GM12891 (cell line): ENCODE measurements at regions not wholly inside any gene's neighbourhood (a gene's known extent, or its start where the extent isn't known, plus 50 kb on each side); places are given as distances from the start of the nearest gene placed in this dataset.

Experiments used
- PAX5 ChIP-seq: IDR thresholded peaks from 2 replicates; pipeline ENCODE4 v1.6.1; 2011; ENCODE audit warnings: low read length, moderate library complexity, mild to moderate bottlenecking; ENCODE audit not compliant: insufficient read depth, severe bottlenecking
- POLR2A ChIP-seq: IDR thresholded peaks from 2 replicates; pipeline ENCODE4 v1.6.1; 2011; ENCODE audit warnings: low read depth, low read length, control low read depth
- POLR2AphosphoS5 ChIP-seq: IDR thresholded peaks from 2 replicates; pipeline ENCODE4 v1.6.1; 2011; ENCODE audit warnings: low read depth, low read length, control low read depth
- TAF1 ChIP-seq: IDR thresholded peaks from 2 replicates; pipeline ENCODE4 v1.6.1; 2011; ENCODE audit warnings: low read depth, low read length, control low read depth

DNA sequence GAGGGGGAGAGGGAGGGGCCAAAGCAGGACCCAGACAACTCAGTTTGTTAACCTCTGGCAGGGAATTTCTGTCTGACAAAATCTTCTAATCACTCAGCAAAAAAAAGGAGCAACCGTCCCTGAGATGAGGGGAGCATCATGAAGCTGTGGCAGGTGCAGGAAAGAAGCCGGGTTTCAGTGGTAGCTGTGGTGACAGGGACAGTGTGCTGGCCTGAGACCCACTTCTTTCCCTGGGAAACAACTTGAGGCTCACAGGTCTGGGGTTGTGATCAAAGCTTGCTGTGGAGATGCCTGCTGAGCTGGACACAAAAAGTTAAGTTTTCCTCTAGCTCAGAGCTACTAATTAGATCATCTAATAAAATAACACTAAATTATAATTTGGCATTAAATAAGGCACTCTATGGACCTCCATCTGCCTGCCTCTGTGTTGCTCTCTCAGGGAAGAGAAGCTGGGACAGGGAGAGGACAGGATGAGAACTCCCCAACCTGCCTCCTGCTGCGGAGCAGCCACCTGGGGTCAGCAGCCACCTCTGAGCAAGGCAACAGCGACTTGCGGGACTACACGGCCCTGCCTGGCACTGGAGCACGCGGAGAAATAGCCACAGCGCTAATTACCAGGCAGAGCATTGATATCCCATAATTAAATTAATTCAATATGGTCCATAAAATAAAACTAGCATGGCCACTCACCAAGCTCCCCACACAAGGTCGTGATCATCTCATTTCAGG lies 104.6 kb upstream of the TEX51 start:
- no peak for TF ChIP-seq POLR2A
- TF ChIP-seq TAF1, result no peak
- TF ChIP-seq POLR2AphosphoS5, result no peak
- TF ChIP-seq PAX5, result no peak
